ENCODE measurements at regions not wholly inside any gene's neighbourhood (a gene's known extent, or its start where the extent isn't known, plus 50 kb on each side); places are given as distances from the start of the nearest gene placed in this dataset.

- DNase-seq (ENCODE audit: low read depth), result no peak
Observed at GRCh38 chr2:106709229-106709628, 176.7 kb downstream of the ST6GAL2 start.

- no peak for DNase-seq (ENCODE audit: low read depth)
Observed at GRCh38 chr2:106719222-106719621, 166.7 kb downstream of the ST6GAL2 start.

- DNase-seq (ENCODE audit: low read depth), result no peak
Observed at GRCh38 chr2:106720026-106720425, 165.9 kb downstream of the ST6GAL2 start.

- no peak for DNase-seq (ENCODE audit: low read depth)
Observed at GRCh38 chr2:106724301-106724794, 161.6 kb downstream of the ST6GAL2 start.

GRCh38 chr2:106734165-106734564, 151.8 kb downstream of the ST6GAL2 start:
- no peak for DNase-seq (ENCODE audit: low read depth)

- no peak for DNase-seq (ENCODE audit: low read depth)
Observed at GRCh38 chr2:106735807-106736206, 150.2 kb downstream of the ST6GAL2 start.

- no peak for DNase-seq (ENCODE audit: low read depth)
Observed at GRCh38 chr2:106736221-106736620, 149.7 kb downstream of the ST6GAL2 start.

- peak; percentile 7 for DNase-seq (ENCODE audit: low read depth)
Observed at GRCh38 chr2:106745468-106745867, 140.5 kb downstream of the ST6GAL2 start.

GRCh38 chr2:106749823-106750222, 136.1 kb downstream of the ST6GAL2 start:
- DNase-seq (ENCODE audit: low read depth), result no peak

All from RPMI7951 (cell line).